ENCODE measurements at regions not wholly inside any gene's neighbourhood (a gene's known extent, or its start where the extent isn't known, plus 50 kb on each side); places are given as distances from the start of the nearest gene placed in this dataset.

- DNase-seq (ENCODE audit: low read depth) = no peak
Observed at GRCh38 chr18:47545613-47546012, 294.2 kb upstream of the SKOR2 start.

GRCh38 chr18:47543080-47543479, 291.6 kb upstream of the SKOR2 start:
- H3K4me3 ChIP-seq (ENCODE audit: low read depth, low read length) = no peak overlapping the region
- no peak for TF ChIP-seq CTCF (IDR thresholded peaks at IDR 0.05; ENCODE audit: control insufficient read depth, extremely low read depth, insufficient read depth)
- no peak for DNase-seq (ENCODE audit: low read depth)

More at GRCh38 chr18:47545613-47546012, 294.2 kb upstream of the SKOR2 start:
- H3K4me3 ChIP-seq (ENCODE audit: low read depth, low read length) = no peak overlapping the region
- peak; percentile 25; the same call in 1 of the 2 replicates for TF ChIP-seq CTCF (IDR thresholded peaks at IDR 0.05; ENCODE audit: control insufficient read depth, extremely low read depth, insufficient read depth)

- no peak overlapping the region for H3K4me3 ChIP-seq (ENCODE audit: low read depth, low read length)
- DNase-seq (ENCODE audit: low read depth) = no peak
- no peak for TF ChIP-seq CTCF (IDR thresholded peaks at IDR 0.05; ENCODE audit: control insufficient read depth, extremely low read depth, insufficient read depth)
Observed at GRCh38 chr18:47542551-47542950, 291.1 kb upstream of the SKOR2 start.

GRCh38 chr18:47531717-47532116, 280.3 kb upstream of the SKOR2 start:
- H3K4me3 ChIP-seq (ENCODE audit: low read depth, low read length) = no peak overlapping the region
- no peak for DNase-seq (ENCODE audit: low read depth)
- TF ChIP-seq CTCF (IDR thresholded peaks at IDR 0.05; ENCODE audit: control insufficient read depth, extremely low read depth, insufficient read depth) = 0 out of 2 replicates have a peak, but pooled peaks have one; percentile 11

GRCh38 chr18:47530695-47531094, 279.2 kb upstream of the SKOR2 start:
- no peak for TF ChIP-seq CTCF (IDR thresholded peaks at IDR 0.05; ENCODE audit: control insufficient read depth, extremely low read depth, insufficient read depth)

GRCh38 chr18:47528343-47528742, 276.9 kb upstream of the SKOR2 start:
- no peak for TF ChIP-seq CTCF (IDR thresholded peaks at IDR 0.05; ENCODE audit: control insufficient read depth, extremely low read depth, insufficient read depth)
- no peak for DNase-seq (ENCODE audit: low read depth)
- H3K4me3 ChIP-seq (ENCODE audit: low read depth, low read length) = no peak overlapping the region

More at GRCh38 chr18:47530695-47531094, 279.2 kb upstream of the SKOR2 start:
- DNase-seq (ENCODE audit: low read depth) = no peak
- H3K4me3 ChIP-seq (ENCODE audit: low read depth, low read length) = no peak overlapping the region

GRCh38 chr18:47526147-47526546, 274.7 kb upstream of the SKOR2 start:
- no peak for DNase-seq (ENCODE audit: low read depth)
- no peak for TF ChIP-seq CTCF (IDR thresholded peaks at IDR 0.05; ENCODE audit: control insufficient read depth, extremely low read depth, insufficient read depth)
- H3K4me3 ChIP-seq (ENCODE audit: low read depth, low read length) = no peak overlapping the region

All from LNCaP clone FGC (cell line).